CD4-positive, alpha-beta memory T cell (primary cell): ENCODE measurements at regions not wholly inside any gene's neighbourhood (a gene's known extent, or its start where the extent isn't known, plus 50 kb on each side); places are given as distances from the start of the nearest gene placed in this dataset.

Source experiments
- CTCF ChIA-PET: fragments of 350-600 bp; sonication (Branson Sonifier 250); formaldehyde crosslinking; loops from one replicate; lab custom pipeline; 2021; ENCODE audit warnings: inconsistent platforms; ENCODE audit not compliant: partially characterized antibody; lab: Charles Lee
- POLR2A ChIA-PET: fragments of 350-600 bp; sonication (Branson Sonifier 250); formaldehyde crosslinking; loops from one replicate; lab custom pipeline; 2021; ENCODE audit not compliant: partially characterized antibody; lab: Charles Lee
- DNase-seq, 5 donors: peaks; one replicate each; pipeline versions ENCODE4 v3.0.0 to v3.0.0-alpha.2; 2020 to 2022; ENCODE audit warnings: mixed read lengths in 1 of 5
- H3K27ac ChIP-seq: one replicate; pipeline ENCODE4 v1.7.0; 2013; ENCODE audit warnings: low read depth, low read length
- H3K27me3 ChIP-seq: 2 replicates; pipeline ENCODE4 v1.7.0; 2013; ENCODE audit warnings: mild to moderate bottlenecking, low read length, moderate library complexity; ENCODE audit not compliant: insufficient read depth
- H3K36me3 ChIP-seq: 2 replicates; pipeline ENCODE4 v1.7.0; 2013; ENCODE audit warnings: mild to moderate bottlenecking, low read length, moderate library complexity; ENCODE audit not compliant: insufficient read depth
- H3K4me1 ChIP-seq: 2 replicates; pipeline ENCODE4 v1.7.0; 2013; ENCODE audit warnings: mild to moderate bottlenecking, low read length, moderate library complexity; ENCODE audit not compliant: insufficient read depth
- H3K4me3 ChIP-seq, 2 donors: one replicate each; pipeline ENCODE4 v1.7.0; 2013; ENCODE audit warnings: low read length in 2 of 2, mild to moderate bottlenecking in 1 of 2
- H3K9me3 ChIP-seq, 2 donors: one replicate each; pipeline ENCODE4 v1.7.0; 2013; ENCODE audit warnings: low read length in 2 of 2, control low read depth in 1 of 2; ENCODE audit not compliant: control insufficient read depth in 1 of 2
- H3K27ac Mint-ChIP-seq, 7 donors: one replicate each; pipeline ENCODE4 v1.8.0; 2020 to 2021; ENCODE audit warnings: mixed read lengths in 7 of 7, mild to moderate bottlenecking in 6 of 7, inconsistent platforms in 3 of 7, moderate library complexity in 3 of 7
- H3K27me3 Mint-ChIP-seq, 2 donors: one replicate each; pipeline ENCODE4 v1.8.0; 2020 to 2021; ENCODE audit warnings: mixed read lengths in 2 of 2
- H3K36me3 Mint-ChIP-seq, 2 donors: one replicate each; pipeline ENCODE4 v1.8.0; 2020 to 2021; ENCODE audit warnings: mixed read lengths in 2 of 2, inconsistent platforms in 1 of 2, mild to moderate bottlenecking in 1 of 2
- H3K4me1 Mint-ChIP-seq, 4 donors: one replicate each; pipeline ENCODE4 v1.8.0; 2020 to 2021; ENCODE audit warnings: mixed read lengths in 4 of 4, mild to moderate bottlenecking in 1 of 4
- H3K4me3 Mint-ChIP-seq, 8 donors: one replicate each; pipeline ENCODE4 v1.8.0; 2020 to 2021; ENCODE audit warnings: mixed read lengths in 8 of 8, mild to moderate bottlenecking in 7 of 8, moderate library complexity in 6 of 8, inconsistent platforms in 3 of 8
- H3K9me3 Mint-ChIP-seq, 8 donors: one replicate each; pipeline ENCODE4 v1.8.0; 2020 to 2021; ENCODE audit warnings: mixed read lengths in 8 of 8, mild to moderate bottlenecking in 5 of 8, inconsistent platforms in 3 of 8, moderate library complexity in 1 of 8
- intact Hi-C: fragments of 100-400 bp; cut with micrococcal nuclease; formaldehyde crosslinking; loops from one replicate; pipeline ENCODE4 v1.15.1; 2023

GRCh38 chr15:72953306-72953705, 99.0 kb upstream of the NEO1 start:
- H3K36me3 ChIP-seq, result no peaks in the 10 kb centered on the region
- no peak overlapping the region for H3K27ac ChIP-seq
- H3K27me3 ChIP-seq, result no peaks in the 10 kb centered on the region
- Mint-ChIP-seq H3K9me3 (peaks cover 0 to 12% (median 9%) of the 10 kb centered on the region in 8 donors), H3K27ac (no peak overlapping the region), H3K4me1 (no peaks in the 10 kb centered on the region), H3K4me3 (no peak overlapping the region), H3K36me3 (peaks cover 1 to 5% of the 10 kb centered on the region in 2 donors), H3K27me3 (peaks cover 0 to 9% of the 10 kb centered on the region in 2 donors)
- no peak overlapping the region for H3K4me3 ChIP-seq
- no peak for DNase-seq
- POLR2A ChIA-PET, result no interaction called here
- intact Hi-C loops, result no loop called here
- CTCF ChIA-PET, result no interaction called here
- H3K9me3 ChIP-seq, result peaks cover 0 to 3% of the 10 kb centered on the region in 2 donors
- H3K4me1 ChIP-seq, result no peaks in the 10 kb centered on the region

DNA sequence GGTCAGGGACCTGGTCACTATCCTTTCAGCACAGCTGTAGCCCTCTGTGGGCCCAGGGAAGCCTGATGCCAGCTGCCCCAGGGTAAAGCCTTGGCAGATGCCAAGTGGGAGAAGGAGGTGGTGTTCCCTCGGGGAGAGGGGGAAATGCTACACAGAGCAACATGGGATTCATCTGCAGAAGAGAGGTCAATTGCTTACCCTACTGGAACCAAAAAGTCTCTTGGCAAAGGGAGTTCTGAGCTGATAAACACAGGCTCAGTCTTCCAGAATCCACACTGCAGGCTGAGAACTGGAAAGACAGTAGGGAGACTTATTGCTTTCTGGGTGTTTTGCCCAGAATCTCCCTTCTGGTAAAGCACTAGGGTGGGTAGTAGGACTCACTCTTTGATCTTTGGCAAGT, 100.1 kb upstream of the NEO1 start:
- peaks cover 0 to 8% of the 10 kb centered on the region in 2 donors for H3K9me3 ChIP-seq
- no peak overlapping the region for H3K4me3 ChIP-seq
- POLR2A ChIA-PET, result no interaction called here
- H3K36me3 ChIP-seq, result no peaks in the 10 kb centered on the region
- Mint-ChIP-seq H3K36me3 (peaks cover 1 to 5% of the 10 kb centered on the region in 2 donors), H3K9me3 (peaks cover 0 to 23% (median 16%) of the 10 kb centered on the region in 8 donors), H3K4me3 (no peak overlapping the region), H3K27me3 (peaks cover 0 to 9% of the 10 kb centered on the region in 2 donors), H3K27ac (peak overlapping the region in 1 of 7 donors; percentile 1), H3K4me1 (no peaks in the 10 kb centered on the region)
- intact Hi-C loops, result no loop called here
- CTCF ChIA-PET, result no interaction called here
- H3K27ac ChIP-seq, result no peak overlapping the region
- H3K27me3 ChIP-seq, result no peaks in the 10 kb centered on the region
- DNase-seq, result no peak
- H3K4me1 ChIP-seq, result no peaks in the 10 kb centered on the region

DNA sequence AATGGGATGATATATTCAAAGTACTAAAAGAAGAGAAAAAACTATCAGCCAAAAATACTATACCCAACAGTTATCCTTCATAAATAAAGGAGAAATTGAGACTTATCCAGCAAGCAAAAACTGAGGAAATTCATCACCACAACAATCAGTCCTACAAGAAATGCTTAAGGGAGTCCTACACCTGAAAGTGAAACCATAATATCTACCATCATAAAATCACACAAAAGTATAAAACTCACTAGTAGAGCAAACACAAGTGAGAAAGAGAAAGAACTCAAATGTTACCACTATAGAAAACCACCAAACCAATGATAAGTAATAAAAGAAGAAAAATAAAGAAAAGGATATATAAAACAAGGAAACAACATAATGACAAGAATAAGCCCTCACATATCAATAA, 103.6 kb upstream of the NEO1 start:
- POLR2A ChIA-PET, result no interaction called here
- Histone ChIP-seq H3K9me3 (peaks cover 0 to 8% of the 10 kb centered on the region in 2 donors), H3K27me3 (no peaks in the 10 kb centered on the region), H3K4me1 (no peaks in the 10 kb centered on the region), H3K36me3 (no peaks in the 10 kb centered on the region), H3K27ac (no peak overlapping the region), H3K4me3 (no peak overlapping the region)
- peaks cover 0 to 11% of the 10 kb centered on the region in 2 donors for H3K27me3 Mint-ChIP-seq
- CTCF ChIA-PET, result no interaction called here
- peak overlapping the region in 1 of 7 donors; percentile 26 for H3K27ac Mint-ChIP-seq
- no peak overlapping the region for H3K4me3 Mint-ChIP-seq
- DNase-seq, result no peak
- H3K36me3 Mint-ChIP-seq, result peaks cover 3 to 5% of the 10 kb centered on the region in 2 donors
- intact Hi-C loops, result no loop called here
- H3K4me1 Mint-ChIP-seq, result no peaks in the 10 kb centered on the region
- peaks cover 0 to 39% (median 21%) of the 10 kb centered on the region in 8 donors for H3K9me3 Mint-ChIP-seq

- CTCF ChIA-PET, result no interaction called here
- no peak for DNase-seq
- no peak overlapping the region for H3K4me3 Mint-ChIP-seq
- intact Hi-C loops, result no loop called here
- H3K36me3 ChIP-seq, result no peaks in the 10 kb centered on the region
- POLR2A ChIA-PET, result no interaction called here
- no peaks in the 10 kb centered on the region for H3K27me3 ChIP-seq
- H3K27me3 Mint-ChIP-seq, result peaks cover 0 to 11% of the 10 kb centered on the region in 2 donors
- peaks cover 0 to 39% (median 21%) of the 10 kb centered on the region in 8 donors for H3K9me3 Mint-ChIP-seq
- no peak overlapping the region for H3K4me3 ChIP-seq
- H3K36me3 Mint-ChIP-seq, result peaks cover 3 to 5% of the 10 kb centered on the region in 2 donors
- peaks cover 0 to 8% of the 10 kb centered on the region in 2 donors for H3K9me3 ChIP-seq
- H3K27ac ChIP-seq, result no peak overlapping the region
- H3K27ac Mint-ChIP-seq, result no peak overlapping the region
- H3K4me1 ChIP-seq, result no peaks in the 10 kb centered on the region
- H3K4me1 Mint-ChIP-seq, result no peaks in the 10 kb centered on the region
Observed at GRCh38 chr15:72947709-72948108, 104.6 kb upstream of the NEO1 start.

DNA sequence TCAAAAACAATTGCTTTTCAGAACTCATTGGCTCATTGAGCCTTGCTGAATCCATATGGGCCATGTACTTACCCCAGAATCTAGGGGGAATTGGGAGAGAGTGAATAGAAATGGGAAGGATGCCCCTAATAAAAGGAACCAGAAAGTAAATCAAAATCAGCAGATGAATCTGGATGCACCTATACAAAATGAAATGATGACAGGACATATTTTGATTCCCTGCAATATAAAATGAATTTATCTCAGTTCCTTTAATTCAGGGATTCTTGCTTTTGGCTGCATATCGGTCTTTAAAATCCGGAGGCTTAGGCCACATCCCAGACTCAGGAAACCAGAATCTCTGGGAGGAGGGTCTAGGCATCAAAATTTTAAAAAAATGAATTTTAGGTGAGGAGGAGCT, 107.7 kb upstream of the NEO1 start:
- H3K4me3 Mint-ChIP-seq, result no peak overlapping the region
- H3K27ac Mint-ChIP-seq, result no peak overlapping the region
- no peaks in the 10 kb centered on the region for H3K4me1 Mint-ChIP-seq
- Histone ChIP-seq H3K36me3 (no peaks in the 10 kb centered on the region), H3K27ac (no peak overlapping the region), H3K4me1 (no peaks in the 10 kb centered on the region), H3K27me3 (no peaks in the 10 kb centered on the region), H3K4me3 (no peak overlapping the region), H3K9me3 (peaks cover 0 to 8% of the 10 kb centered on the region in 2 donors)
- no peak for DNase-seq
- intact Hi-C loops, result no loop called here
- ChIA-PET POLR2A (no interaction called here), CTCF (no interaction called here)
- H3K27me3 Mint-ChIP-seq, result peaks cover 0 to 7% of the 10 kb centered on the region in 2 donors
- peaks cover 3 to 5% of the 10 kb centered on the region in 2 donors for H3K36me3 Mint-ChIP-seq
- peaks cover 0 to 39% (median 20%) of the 10 kb centered on the region in 8 donors for H3K9me3 Mint-ChIP-seq

DNA sequence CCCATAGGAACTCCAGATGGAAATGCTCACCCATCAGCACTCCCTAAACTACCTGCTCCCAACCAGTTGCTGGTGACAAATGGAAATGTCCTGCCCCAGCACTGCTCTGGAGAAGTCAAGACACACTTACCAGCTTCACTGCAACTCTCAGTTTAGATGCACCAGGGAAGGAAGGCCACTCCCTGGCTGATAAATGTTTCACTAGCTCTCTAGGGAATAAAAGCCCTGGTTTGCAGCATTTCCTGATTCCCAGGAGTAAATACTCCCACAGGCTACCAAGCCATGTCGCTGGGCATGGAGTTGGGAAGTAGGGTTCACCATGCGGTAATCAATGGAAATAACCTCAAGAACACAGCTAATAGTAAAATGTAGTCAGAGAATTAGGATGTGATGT, 112.0 kb upstream of the NEO1 start:
- H3K9me3 ChIP-seq, result no peaks in the 10 kb centered on the region
- intact Hi-C loops, result no loop called here
- H3K4me1 Mint-ChIP-seq, result no peaks in the 10 kb centered on the region
- H3K27ac ChIP-seq, result no peak overlapping the region
- H3K4me3 Mint-ChIP-seq, result no peak overlapping the region
- no peaks in the 10 kb centered on the region for H3K36me3 Mint-ChIP-seq
- no peaks in the 10 kb centered on the region for H3K4me1 ChIP-seq
- ChIA-PET POLR2A (no interaction called here), CTCF (no interaction called here)
- H3K27me3 Mint-ChIP-seq, result peaks cover 5 to 6% of the 10 kb centered on the region in 2 donors
- H3K36me3 ChIP-seq, result no peaks in the 10 kb centered on the region
- DNase-seq, result no peak
- no peaks in the 10 kb centered on the region for H3K27me3 ChIP-seq
- no peak overlapping the region for H3K4me3 ChIP-seq
- H3K9me3 Mint-ChIP-seq, result peaks cover 0 to 5% (median 1%) of the 10 kb centered on the region in 8 donors
- no peak overlapping the region for H3K27ac Mint-ChIP-seq

GRCh38 chr15:72939514-72940228, 112.6 kb upstream of the NEO1 start:
- Mint-ChIP-seq H3K4me1 (no peaks in the 10 kb centered on the region), H3K36me3 (no peaks in the 10 kb centered on the region), H3K27me3 (peaks cover 4 to 6% of the 10 kb centered on the region in 2 donors), H3K9me3 (peaks cover 0 to 3% (median 0%) of the 10 kb centered on the region in 8 donors), H3K4me3 (no peak overlapping the region), H3K27ac (peak overlapping the region in 1 of 7 donors; percentile 3)
- no peaks in the 10 kb centered on the region for H3K9me3 ChIP-seq
- DNase-seq, result no peak
- ChIA-PET CTCF (no interaction called here), POLR2A (no interaction called here)
- no peaks in the 10 kb centered on the region for H3K27me3 ChIP-seq
- no peaks in the 10 kb centered on the region for H3K4me1 ChIP-seq
- H3K4me3 ChIP-seq, result no peak overlapping the region
- intact Hi-C loops, result no loop called here
- H3K27ac ChIP-seq, result no peak overlapping the region
- H3K36me3 ChIP-seq, result no peaks in the 10 kb centered on the region
